ENCODE measurements at regions not wholly inside any gene's neighbourhood (a gene's known extent, or its start where the extent isn't known, plus 50 kb on each side); places are given as distances from the start of the nearest gene placed in this dataset.

DNA sequence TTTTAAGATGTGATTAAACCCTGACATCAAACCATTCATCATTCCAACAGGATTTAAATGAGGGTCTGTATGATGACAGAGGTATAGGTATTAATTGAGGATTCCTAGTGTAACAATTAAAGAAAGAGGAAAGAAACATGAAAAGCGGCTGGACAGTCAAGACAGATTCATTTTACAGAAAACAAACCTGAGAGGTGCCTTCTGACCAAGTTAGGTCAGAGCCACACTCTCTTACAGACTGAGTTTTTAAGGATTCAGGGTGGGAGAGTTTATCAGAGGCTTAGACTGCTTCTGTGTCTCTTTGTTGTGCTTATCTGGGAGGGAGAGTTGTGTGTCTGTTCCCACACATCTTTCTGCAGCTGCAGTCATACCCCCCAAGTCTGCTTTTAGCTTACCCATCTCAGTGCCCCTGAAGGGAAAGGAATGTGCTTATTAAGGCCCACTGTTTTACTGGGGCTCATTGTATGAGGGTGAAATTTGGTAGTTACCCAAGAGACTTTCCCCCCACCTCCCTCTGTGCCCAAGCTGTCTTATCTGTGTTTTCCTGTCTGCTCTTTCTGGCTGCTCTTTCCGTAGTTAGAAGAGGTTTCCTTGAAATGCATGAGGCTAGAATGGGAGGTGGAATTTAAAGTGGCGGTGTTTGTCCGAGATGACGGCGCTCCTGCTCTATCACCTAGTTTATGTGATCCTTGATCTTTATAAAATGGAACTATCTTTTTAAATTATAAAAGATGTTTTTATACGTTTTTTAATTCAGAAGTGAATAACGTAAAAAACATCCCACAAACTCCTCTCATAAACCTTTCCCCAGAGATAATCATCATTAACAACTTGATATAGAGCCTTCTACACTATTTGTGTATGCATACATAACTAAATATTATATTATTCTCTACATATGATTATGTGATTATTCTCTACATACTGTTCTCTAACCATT lies 96.0 kb upstream of the TNFSF4 start (continued):
- TF ChIP-seq, protein P1, sequence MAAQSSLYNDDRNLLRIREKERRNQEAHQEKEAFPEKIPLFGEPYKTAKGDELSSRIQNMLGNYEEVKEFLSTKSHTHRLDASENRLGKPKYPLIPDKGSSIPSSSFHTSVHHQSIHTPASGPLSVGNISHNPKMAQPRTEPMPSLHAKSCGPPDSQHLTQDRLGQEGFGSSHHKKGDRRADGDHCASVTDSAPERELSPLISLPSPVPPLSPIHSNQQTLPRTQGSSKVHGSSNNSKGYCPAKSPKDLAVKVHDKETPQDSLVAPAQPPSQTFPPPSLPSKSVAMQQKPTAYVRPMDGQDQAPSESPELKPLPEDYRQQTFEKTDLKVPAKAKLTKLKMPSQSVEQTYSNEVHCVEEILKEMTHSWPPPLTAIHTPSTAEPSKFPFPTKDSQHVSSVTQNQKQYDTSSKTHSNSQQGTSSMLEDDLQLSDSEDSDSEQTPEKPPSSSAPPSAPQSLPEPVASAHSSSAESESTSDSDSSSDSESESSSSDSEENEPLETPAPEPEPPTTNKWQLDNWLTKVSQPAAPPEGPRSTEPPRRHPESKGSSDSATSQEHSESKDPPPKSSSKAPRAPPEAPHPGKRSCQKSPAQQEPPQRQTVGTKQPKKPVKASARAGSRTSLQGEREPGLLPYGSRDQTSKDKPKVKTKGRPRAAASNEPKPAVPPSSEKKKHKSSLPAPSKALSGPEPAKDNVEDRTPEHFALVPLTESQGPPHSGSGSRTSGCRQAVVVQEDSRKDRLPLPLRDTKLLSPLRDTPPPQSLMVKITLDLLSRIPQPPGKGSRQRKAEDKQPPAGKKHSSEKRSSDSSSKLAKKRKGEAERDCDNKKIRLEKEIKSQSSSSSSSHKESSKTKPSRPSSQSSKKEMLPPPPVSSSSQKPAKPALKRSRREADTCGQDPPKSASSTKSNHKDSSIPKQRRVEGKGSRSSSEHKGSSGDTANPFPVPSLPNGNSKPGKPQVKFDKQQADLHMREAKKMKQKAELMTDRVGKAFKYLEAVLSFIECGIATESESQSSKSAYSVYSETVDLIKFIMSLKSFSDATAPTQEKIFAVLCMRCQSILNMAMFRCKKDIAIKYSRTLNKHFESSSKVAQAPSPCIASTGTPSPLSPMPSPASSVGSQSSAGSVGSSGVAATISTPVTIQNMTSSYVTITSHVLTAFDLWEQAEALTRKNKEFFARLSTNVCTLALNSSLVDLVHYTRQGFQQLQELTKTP (IDR thresholded peaks at IDR 0.05; ENCODE audit: low read depth in 1 of 2, partially characterized antibody in 2 of 2), result peak; percentile 56 to 65
- TF ChIP-seq ZNF644 (tag; IDR thresholded peaks at IDR 0.05; ENCODE audit: low read depth) (no peak), ZNF212 (CRISPR knock-in tag; IDR thresholded peaks at IDR 0.05) (no peak), UBTF (IDR thresholded peaks at IDR 0.05; ENCODE audit: borderline replicate concordance in 1 of 2, low read depth in 2 of 2, low read length in 2 of 2) (no peak), CXXC5 (CRISPR knock-in tag; IDR thresholded peaks at IDR 0.05) (peak; percentile 40; the same call in 1 of the 2 replicates), ZNF76 (CRISPR knock-in tag; IDR thresholded peaks at IDR 0.05; ENCODE audit: borderline replicate concordance) (no peak), PKNOX1 (IDR thresholded peaks at IDR 0.05) (peak; percentile 3; the same call in 1 of the 2 replicates), KAT8 (IDR thresholded peaks at IDR 0.05; ENCODE audit: low read depth) (no peak), PRPF4 (IDR thresholded peaks at IDR 0.05; ENCODE audit: insufficient read depth, low read depth, low read length, poor library complexity, severe bottlenecking) (no peak), GTF2E2 (tag; IDR thresholded peaks at IDR 0.05) (no peak), DDX20 (tag; IDR thresholded peaks at IDR 0.05; ENCODE audit: low read depth) (no peak), CREB1 (IDR thresholded peaks at IDR 0.05) (no peak), CREB1 (CRISPR knock-in tag; IDR thresholded peaks at IDR 0.05) (no peak), CBFA2T2 (conservative IDR thresholded peaks at IDR 0.05) (peak; percentile 63), PCBP2 (IDR thresholded peaks at IDR 0.05; ENCODE audit: low read depth, low read length, poor library complexity, severe bottlenecking) (no peak), RBFOX2 (IDR thresholded peaks at IDR 0.05; ENCODE audit: low read depth, low read length) (no peak)
- TF ChIP-seq, protein P2, sequence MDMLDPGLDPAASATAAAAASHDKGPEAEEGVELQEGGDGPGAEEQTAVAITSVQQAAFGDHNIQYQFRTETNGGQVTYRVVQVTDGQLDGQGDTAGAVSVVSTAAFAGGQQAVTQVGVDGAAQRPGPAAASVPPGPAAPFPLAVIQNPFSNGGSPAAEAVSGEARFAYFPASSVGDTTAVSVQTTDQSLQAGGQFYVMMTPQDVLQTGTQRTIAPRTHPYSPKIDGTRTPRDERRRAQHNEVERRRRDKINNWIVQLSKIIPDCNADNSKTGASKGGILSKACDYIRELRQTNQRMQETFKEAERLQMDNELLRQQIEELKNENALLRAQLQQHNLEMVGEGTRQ (CRISPR knock-in tag; IDR thresholded peaks at IDR 0.05), result no peak
